GM18508 (cell line): ENCODE measurements at regions not wholly inside any gene's neighbourhood (a gene's known extent, or its start where the extent isn't known, plus 50 kb on each side); places are given as distances from the start of the nearest gene placed in this dataset.
"Not testable (repeated sequence)": the region's sequence is repeated elsewhere in the genome, so short reads cannot be mapped to it uniquely, and the experiment has no call there.

ENCODE experiments used
- ATAC-seq: cut with Tn5 transposase; IDR thresholded peaks from one replicate; pipeline ENCODE4 v1.9.1; 2021; ENCODE audit warnings: moderate number of reproducible peaks; ENCODE audit not compliant: insufficient read depth, unreplicated experiment

- no peak for ATAC-seq
Observed at GRCh38 chr4:13920901-13921300, 293.4 kb upstream of the BOD1L1 start.

- no peak for ATAC-seq
Observed at GRCh38 chr4:13921805-13922204, 294.3 kb upstream of the BOD1L1 start.

- no peak for ATAC-seq
Observed at GRCh38 chr4:13922459-13922858, 294.9 kb upstream of the BOD1L1 start.

- ATAC-seq: no peak
Observed at GRCh38 chr4:13922873-13923645, 295.5 kb upstream of the BOD1L1 start.

GRCh38 chr4:13924900-13925299 lies 297.4 kb upstream of the BOD1L1 start:
- not testable (repeated sequence) for ATAC-seq

GRCh38 chr4:13928214-13928613 lies 300.7 kb upstream of the BOD1L1 start:
- no peak for ATAC-seq

- no peak for ATAC-seq
Observed at GRCh38 chr4:13930155-13930554, 302.6 kb upstream of the BOD1L1 start.

- no peak for ATAC-seq
Observed at GRCh38 chr4:13933191-13933590, 305.7 kb upstream of the BOD1L1 start.

- ATAC-seq: no peak
Observed at GRCh38 chr4:13938299-13938698, 310.8 kb upstream of the BOD1L1 start.

- ATAC-seq: no peak
Observed at GRCh38 chr4:13940921-13941320, 313.4 kb upstream of the BOD1L1 start.

GRCh38 chr4:13942977-13943376 lies 315.5 kb upstream of the BOD1L1 start:
- ATAC-seq: no peak

- ATAC-seq: no peak
Observed at GRCh38 chr4:13944095-13944511, 316.6 kb upstream of the BOD1L1 start.

GRCh38 chr4:13947921-13948320 lies 320.4 kb upstream of the BOD1L1 start:
- ATAC-seq: no peak

- ATAC-seq: no peak
Observed at GRCh38 chr4:13950491-13950890, 323.0 kb upstream of the BOD1L1 start.

- ATAC-seq: no peak
Observed at GRCh38 chr4:13953083-13953482, 325.6 kb upstream of the BOD1L1 start.

- no peak for ATAC-seq
Observed at GRCh38 chr4:13955551-13955950, 328.0 kb upstream of the BOD1L1 start.

- ATAC-seq: no peak
Observed at GRCh38 chr4:13956947-13957346, 329.4 kb upstream of the BOD1L1 start.

- no peak for ATAC-seq
Observed at GRCh38 chr4:13957871-13958270, 330.3 kb upstream of the BOD1L1 start.

- ATAC-seq: no peak
Observed at GRCh38 chr4:13963601-13964000, 336.1 kb upstream of the BOD1L1 start.

GRCh38 chr4:13966231-13967195 lies 339.0 kb upstream of the BOD1L1 start:
- no peak for ATAC-seq

- ATAC-seq: no peak
Observed at GRCh38 chr4:13968723-13969122, 341.2 kb upstream of the BOD1L1 start.
